Activated CD4-positive, alpha-beta T cell treated with anti-CD3 and anti-CD28 coated beads, Interleukin-2, amount 50 U/mL, for 4 hours (primary cell): ENCODE measurements at regions not wholly inside any gene's neighbourhood (a gene's known extent, or its start where the extent isn't known, plus 50 kb on each side); places are given as distances from the start of the nearest gene placed in this dataset.

Experiments
- DNase-seq, 2 experiments: peaks; one replicate each; pipeline ENCODE4 v3.0.0-alpha.2; 2020

- no peak for DNase-seq
Measured at GRCh38 chr2:120577721-120578295, 157.9 kb upstream of the GLI2 start.

- DNase-seq = no peak
Measured at GRCh38 chr2:120578576-120579352, 156.9 kb upstream of the GLI2 start.

- no peak for DNase-seq
Measured at GRCh38 chr2:120579916-120580685, 155.6 kb upstream of the GLI2 start.

GRCh38 chr2:120580709-120581108 lies 155.0 kb upstream of the GLI2 start:
- DNase-seq = no peak

GRCh38 chr2:120583121-120583520 lies 152.5 kb upstream of the GLI2 start:
- no peak for DNase-seq

GRCh38 chr2:120583851-120584570 lies 151.7 kb upstream of the GLI2 start:
- no peak for DNase-seq

GRCh38 chr2:120586507-120587278 lies 149.0 kb upstream of the GLI2 start:
- DNase-seq = no peak

GRCh38 chr2:120587279-120587996 lies 148.2 kb upstream of the GLI2 start:
- DNase-seq = no peak

GRCh38 chr2:120587997-120588336 lies 147.7 kb upstream of the GLI2 start:
- DNase-seq = no peak

- DNase-seq = no peak
Measured at GRCh38 chr2:120589771-120590608, 145.7 kb upstream of the GLI2 start.

- no peak for DNase-seq
Measured at GRCh38 chr2:120590841-120591240, 144.8 kb upstream of the GLI2 start.

GRCh38 chr2:120591572-120591971 lies 144.1 kb upstream of the GLI2 start:
- DNase-seq = no peak

- DNase-seq = no peak
Measured at GRCh38 chr2:120592084-120592483, 143.6 kb upstream of the GLI2 start.

GRCh38 chr2:120593921-120594686 lies 141.6 kb upstream of the GLI2 start:
- DNase-seq = no peak

GRCh38 chr2:120594856-120595685 lies 140.6 kb upstream of the GLI2 start:
- DNase-seq = no peak

- DNase-seq = no peak
Measured at GRCh38 chr2:120595739-120596138, 139.9 kb upstream of the GLI2 start.

GRCh38 chr2:120596191-120596811 lies 139.4 kb upstream of the GLI2 start:
- DNase-seq = no peak

GRCh38 chr2:120596990-120597594 lies 138.6 kb upstream of the GLI2 start:
- no peak for DNase-seq
